ENCODE measurements at regions not wholly inside any gene's neighbourhood (a gene's known extent, or its start where the extent isn't known, plus 50 kb on each side); places are given as distances from the start of the nearest gene placed in this dataset.

DNA sequence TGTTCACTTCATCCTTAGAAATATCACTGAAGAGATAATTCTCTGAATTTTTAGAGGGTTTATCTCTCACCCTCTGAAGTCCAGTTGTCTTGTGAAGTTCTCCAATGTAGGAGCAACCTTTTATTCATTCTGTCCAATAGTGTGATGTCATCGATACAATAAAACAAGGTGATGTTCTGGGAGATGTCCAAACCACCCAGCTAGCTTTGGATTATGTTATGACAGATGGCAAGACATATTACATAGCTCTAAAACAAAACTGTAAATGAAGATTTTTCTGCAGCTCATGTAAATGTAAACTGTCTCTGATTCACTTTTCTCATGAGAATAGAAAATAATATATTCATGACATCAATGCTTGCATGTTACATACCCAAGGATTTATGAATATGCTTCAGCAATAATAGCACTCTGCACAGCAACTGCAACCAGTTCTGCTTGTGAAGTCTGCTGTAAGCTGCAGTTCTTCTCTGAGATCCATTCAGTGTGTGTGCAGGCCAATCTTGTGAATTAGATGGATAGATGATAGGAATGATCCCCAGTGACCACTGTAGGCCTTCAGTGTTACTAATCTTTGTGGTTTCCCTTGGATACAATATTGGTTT, 172.6 kb upstream of the CDH12 start:
- no peak for ATAC-seq (ENCODE audit: low read depth)
- Histone ChIP-seq H3K79me2 (ENCODE audit: control insufficient read depth, insufficient read depth, low read length) (no peaks in the 10 kb centered on the region), H2AFZ (ENCODE audit: insufficient read depth, low read depth, low read length, poor library complexity, severe bottlenecking) (no peak overlapping the region), H4K20me1 (ENCODE audit: control insufficient read depth, insufficient read depth, low read length, poor library complexity, severe bottlenecking) (no peaks in the 10 kb centered on the region), H3K9ac (ENCODE audit: low read length) (no peak overlapping the region), H3K27ac (ENCODE audit: low read length in 2 of 2) (no peak overlapping the region), H3K4me1 (ENCODE audit: control insufficient read depth in 2 of 2, insufficient read depth in 2 of 2, low read length in 2 of 2) (no peaks in the 10 kb centered on the region), H3K27me3 (replicated peaks in 1 of 4; ENCODE audit: control extremely low read depth in 1 of 4, control insufficient read depth in 3 of 4, insufficient read depth in 4 of 4, low read length in 3 of 4) (no peaks in the 10 kb centered on the region), H3K9me3 (ENCODE audit: control extremely low read depth in 1 of 3, control insufficient read depth in 2 of 3, insufficient read depth in 1 of 3, low read length in 2 of 3) (no peaks in the 10 kb centered on the region), H3K4me3 (ENCODE audit: control extremely low read depth in 1 of 5, extremely low read depth in 1 of 5, insufficient read depth in 1 of 5, low read depth in 2 of 5, low read length in 4 of 5) (no peak overlapping the region), H3K36me3 (replicated peaks in 1 of 2; ENCODE audit: control extremely low read depth in 1 of 2, control insufficient read depth in 1 of 2, extremely low read depth in 1 of 2, insufficient read depth in 2 of 2, low read length in 1 of 2) (no peaks in the 10 kb centered on the region), H3K4me2 (replicated peaks; ENCODE audit: low read depth, low read length, poor library complexity, severe bottlenecking) (no peak overlapping the region)
- H3K4me3 Mint-ChIP-seq, result no peak overlapping the region
- POLR2A ChIA-PET, result no interaction called here
- H3K27me3 Mint-ChIP-seq, result no peaks in the 10 kb centered on the region
- H3K9me3 Mint-ChIP-seq (ENCODE audit: insufficient read depth), result peaks cover 7% of the 10 kb centered on the region
- CTCF ChIA-PET, result no interaction called here
- H3K27ac Mint-ChIP-seq, result no peak overlapping the region
- TF ChIP-seq, protein P1, sequence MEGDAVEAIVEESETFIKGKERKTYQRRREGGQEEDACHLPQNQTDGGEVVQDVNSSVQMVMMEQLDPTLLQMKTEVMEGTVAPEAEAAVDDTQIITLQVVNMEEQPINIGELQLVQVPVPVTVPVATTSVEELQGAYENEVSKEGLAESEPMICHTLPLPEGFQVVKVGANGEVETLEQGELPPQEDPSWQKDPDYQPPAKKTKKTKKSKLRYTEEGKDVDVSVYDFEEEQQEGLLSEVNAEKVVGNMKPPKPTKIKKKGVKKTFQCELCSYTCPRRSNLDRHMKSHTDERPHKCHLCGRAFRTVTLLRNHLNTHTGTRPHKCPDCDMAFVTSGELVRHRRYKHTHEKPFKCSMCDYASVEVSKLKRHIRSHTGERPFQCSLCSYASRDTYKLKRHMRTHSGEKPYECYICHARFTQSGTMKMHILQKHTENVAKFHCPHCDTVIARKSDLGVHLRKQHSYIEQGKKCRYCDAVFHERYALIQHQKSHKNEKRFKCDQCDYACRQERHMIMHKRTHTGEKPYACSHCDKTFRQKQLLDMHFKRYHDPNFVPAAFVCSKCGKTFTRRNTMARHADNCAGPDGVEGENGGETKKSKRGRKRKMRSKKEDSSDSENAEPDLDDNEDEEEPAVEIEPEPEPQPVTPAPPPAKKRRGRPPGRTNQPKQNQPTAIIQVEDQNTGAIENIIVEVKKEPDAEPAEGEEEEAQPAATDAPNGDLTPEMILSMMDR (IDR thresholded peaks at IDR 0.05), result no peak
- TF ChIP-seq EZH2 (IDR thresholded peaks at IDR 0.05; ENCODE audit: borderline replicate concordance, insufficient read depth, low read depth, low read length, poor library complexity, severe bottlenecking), result no peak
- H3K4me1 Mint-ChIP-seq, result no peaks in the 10 kb centered on the region
- no peak for DNase-seq
- intact Hi-C loops (cut with micrococcal nuclease), result no loop called here
- no CpG with 5 or more reads among the region's 1 CpG for WGBS (ENCODE audit: insufficient coverage)

DNA sequence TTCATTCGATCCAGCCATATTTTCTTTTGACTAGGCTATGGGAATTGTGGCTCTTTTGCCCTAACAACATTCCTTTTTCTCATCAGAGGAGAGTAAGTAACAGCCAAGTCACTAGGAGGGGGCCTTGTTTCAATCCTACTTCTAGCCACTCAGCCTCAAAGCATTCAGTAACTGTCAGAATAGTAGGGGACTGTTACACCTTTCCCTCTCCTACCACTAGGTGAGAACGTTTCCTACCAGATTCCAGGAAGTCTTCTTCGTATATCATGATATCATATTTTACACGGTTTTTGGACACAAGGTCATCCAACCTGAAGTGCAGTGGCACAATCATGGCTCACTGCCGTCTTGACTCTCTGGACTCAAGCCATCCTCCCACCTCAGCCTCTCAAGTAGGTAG, 171.3 kb upstream of the CDH12 start:
- no peak for ATAC-seq (ENCODE audit: low read depth)
- Histone ChIP-seq H3K4me2 (replicated peaks; ENCODE audit: low read depth, low read length, poor library complexity, severe bottlenecking) (no peak overlapping the region), H3K4me3 (ENCODE audit: control extremely low read depth in 1 of 5, extremely low read depth in 1 of 5, insufficient read depth in 1 of 5, low read depth in 2 of 5, low read length in 4 of 5) (no peak overlapping the region), H3K79me2 (ENCODE audit: control insufficient read depth, insufficient read depth, low read length) (no peaks in the 10 kb centered on the region), H3K4me1 (ENCODE audit: control insufficient read depth in 2 of 2, insufficient read depth in 2 of 2, low read length in 2 of 2) (no peaks in the 10 kb centered on the region), H4K20me1 (ENCODE audit: control insufficient read depth, insufficient read depth, low read length, poor library complexity, severe bottlenecking) (no peaks in the 10 kb centered on the region), H2AFZ (ENCODE audit: insufficient read depth, low read depth, low read length, poor library complexity, severe bottlenecking) (no peak overlapping the region), H3K9ac (ENCODE audit: low read length) (no peak overlapping the region), H3K27ac (ENCODE audit: low read length in 2 of 2) (no peak overlapping the region), H3K36me3 (replicated peaks in 1 of 2; ENCODE audit: control extremely low read depth in 1 of 2, control insufficient read depth in 1 of 2, extremely low read depth in 1 of 2, insufficient read depth in 2 of 2, low read length in 1 of 2) (no peaks in the 10 kb centered on the region), H3K27me3 (replicated peaks in 1 of 4; ENCODE audit: control extremely low read depth in 1 of 4, control insufficient read depth in 3 of 4, insufficient read depth in 4 of 4, low read length in 3 of 4) (no peaks in the 10 kb centered on the region), H3K9me3 (ENCODE audit: control extremely low read depth in 1 of 3, control insufficient read depth in 2 of 3, insufficient read depth in 1 of 3, low read length in 2 of 3) (no peaks in the 10 kb centered on the region)
- intact Hi-C loops (cut with micrococcal nuclease), result no loop called here
- Mint-ChIP-seq H3K27ac (no peak overlapping the region), H3K9me3 (ENCODE audit: insufficient read depth) (peaks cover 8% of the 10 kb centered on the region), H3K4me1 (no peaks in the 10 kb centered on the region), H3K4me3 (no peak overlapping the region), H3K27me3 (no peaks in the 10 kb centered on the region)
- no peak for DNase-seq
- POLR2A ChIA-PET, result no interaction called here
- CTCF ChIA-PET, result no interaction called here
- TF ChIP-seq, protein P1 (IDR thresholded peaks at IDR 0.05), result no peak
- TF ChIP-seq EZH2 (IDR thresholded peaks at IDR 0.05; ENCODE audit: borderline replicate concordance, insufficient read depth, low read depth, low read length, poor library complexity, severe bottlenecking), result no peak
- WGBS (ENCODE audit: insufficient coverage), result no CpG with 5 or more reads among the region's 5 CpGs
